Neutrophil (primary cell): ENCODE measurements at regions not wholly inside any gene's neighbourhood (a gene's known extent, or its start where the extent isn't known, plus 50 kb on each side); places are given as distances from the start of the nearest gene placed in this dataset.

Experiments used
- H3K27ac ChIP-seq: fragments of 200-600 bp; sonication (generic); 2 replicates; pipeline ENCODE4 v1.5.1; 2016; ENCODE audit warnings: mild to moderate bottlenecking, moderate library complexity
- H3K27me3 ChIP-seq: fragments of 200-600 bp; sonication (generic); 2 replicates; pipeline ENCODE4 v1.6.0; 2016; ENCODE audit warnings: mild to moderate bottlenecking
- H3K36me3 ChIP-seq: fragments of 200-600 bp; sonication (generic); 2 replicates; pipeline ENCODE4 v1.5.1; 2017
- H3K4me1 ChIP-seq, 2 experiments: fragments of 200-600 bp in 1 of 2; sonication (generic) in 1 of 2; 1 replicate in 1 of 2; 2 replicates in 1 of 2; pipeline versions ENCODE4 v1.5.1 to v1.6.1; 2013 to 2016; ENCODE audit warnings: low read depth in 1 of 2, low read length in 1 of 2, mild to moderate bottlenecking in 1 of 2, moderate library complexity in 1 of 2; ENCODE audit not compliant: control insufficient read depth in 1 of 2, insufficient read depth in 1 of 2
- H3K4me3 ChIP-seq, 2 experiments: fragments of 200-600 bp in 1 of 2; sonication (generic) in 1 of 2; 1 replicate in 1 of 2; 2 replicates in 1 of 2; pipeline ENCODE4 v1.5.1; 2013 to 2016; ENCODE audit warnings: low read depth in 1 of 2, low read length in 1 of 2, mild to moderate bottlenecking in 1 of 2, moderate library complexity in 1 of 2
- H3K9me3 ChIP-seq: fragments of 200-600 bp; sonication (generic); 2 replicates; pipeline ENCODE4 v1.5.1; 2016
- CTCF ChIP-seq: fragments of 200-600 bp; sonication (generic); IDR thresholded peaks from 2 replicates; pipeline ENCODE4 v1.5.1; 2016; ENCODE audit warnings: antibody characterized with exemption

GRCh38 chr17:14971054-14971453 is 294.1 kb downstream of the PMP22 start:
- H3K9me3 ChIP-seq = no peaks in the 10 kb centered on the region
- no peaks in the 10 kb centered on the region for H3K36me3 ChIP-seq
- TF ChIP-seq CTCF = no peak
- no peaks in the 10 kb centered on the region for H3K27me3 ChIP-seq
- no peak overlapping the region for H3K4me3 ChIP-seq
- H3K4me1 ChIP-seq = no peaks in the 10 kb centered on the region
- H3K27ac ChIP-seq = no peak overlapping the region

GRCh38 chr17:14959106-14959648 is 305.9 kb downstream of the PMP22 start:
- no peaks in the 10 kb centered on the region for H3K9me3 ChIP-seq
- no peak overlapping the region for H3K27ac ChIP-seq
- TF ChIP-seq CTCF = no peak

GRCh38 chr17:14953405-14953804 is 311.7 kb downstream of the PMP22 start:
- H3K4me1 ChIP-seq = no peaks in the 10 kb centered on the region
- H3K9me3 ChIP-seq = no peaks in the 10 kb centered on the region
- no peaks in the 10 kb centered on the region for H3K36me3 ChIP-seq
- H3K27ac ChIP-seq = no peak overlapping the region
- no peak for TF ChIP-seq CTCF
- no peak overlapping the region for H3K4me3 ChIP-seq
- H3K27me3 ChIP-seq = peaks cover 5% of the 10 kb centered on the region

More at GRCh38 chr17:14959106-14959648, 305.9 kb downstream of the PMP22 start:
- Histone ChIP-seq H3K36me3 (no peaks in the 10 kb centered on the region), H3K4me1 (no peaks in the 10 kb centered on the region), H3K4me3 (no peak overlapping the region), H3K27me3 (no peaks in the 10 kb centered on the region)

GRCh38 chr17:14950686-14951085 is 314.4 kb downstream of the PMP22 start:
- Histone ChIP-seq H3K9me3 (no peaks in the 10 kb centered on the region), H3K4me3 (no peak overlapping the region), H3K36me3 (no peaks in the 10 kb centered on the region), H3K4me1 (no peaks in the 10 kb centered on the region), H3K27me3 (peaks cover 5% of the 10 kb centered on the region), H3K27ac (no peak overlapping the region)
- TF ChIP-seq CTCF = no peak

GRCh38 chr17:14950216-14950615 is 314.9 kb downstream of the PMP22 start:
- Histone ChIP-seq H3K27me3 (peaks cover 5% of the 10 kb centered on the region), H3K4me3 (no peak overlapping the region), H3K4me1 (no peaks in the 10 kb centered on the region), H3K36me3 (no peaks in the 10 kb centered on the region), H3K27ac (no peak overlapping the region), H3K9me3 (no peaks in the 10 kb centered on the region)
- TF ChIP-seq CTCF = no peak

- Histone ChIP-seq H3K27ac (no peak overlapping the region), H3K36me3 (no peaks in the 10 kb centered on the region), H3K4me3 (no peak overlapping the region), H3K4me1 (no peaks in the 10 kb centered on the region), H3K9me3 (no peaks in the 10 kb centered on the region), H3K27me3 (peaks cover 5% of the 10 kb centered on the region)
- no peak for TF ChIP-seq CTCF
Measured at GRCh38 chr17:14947671-14948070, 317.5 kb downstream of the PMP22 start.
